Medulla oblongata (tissue), 1 donor: ENCODE measurements at regions not wholly inside any gene's neighbourhood (a gene's known extent, or its start where the extent isn't known, plus 50 kb on each side); places are given as distances from the start of the nearest gene placed in this dataset.

ENCODE experiments used
- DNase-seq: peaks from one replicate; pipeline ENCODE4 v3.0.0-alpha.2; 2015; ENCODE audit errors: extremely low spot score

- no peak for DNase-seq
Measured at GRCh38 chr10:44030738-44031137, 354.2 kb downstream of the CXCL12 start.

- no peak for DNase-seq
Measured at GRCh38 chr10:44030132-44030531, 354.8 kb downstream of the CXCL12 start.

GRCh38 chr10:44028384-44029137 lies 356.3 kb downstream of the CXCL12 start:
- no peak for DNase-seq

GRCh38 chr10:44024356-44025116 lies 360.4 kb downstream of the CXCL12 start:
- no peak for DNase-seq

- DNase-seq, result no peak
Measured at GRCh38 chr10:44023517-44023916, 361.4 kb downstream of the CXCL12 start.

- no peak for DNase-seq
Measured at GRCh38 chr10:44022203-44022602, 362.7 kb downstream of the CXCL12 start.

GRCh38 chr10:44020322-44021111 lies 364.4 kb downstream of the CXCL12 start:
- no peak for DNase-seq

- no peak for DNase-seq
Measured at GRCh38 chr10:44017483-44018145, 367.3 kb downstream of the CXCL12 start.

- no peak for DNase-seq
Measured at GRCh38 chr10:44016589-44017482, 368.1 kb downstream of the CXCL12 start.

- DNase-seq, result no peak
Measured at GRCh38 chr10:44015702-44016500, 367.2 kb upstream of the ZNF32 start.

- DNase-seq, result no peak
Measured at GRCh38 chr10:44014644-44015250, 366.1 kb upstream of the ZNF32 start.

GRCh38 chr10:44013981-44014380 lies 365.3 kb upstream of the ZNF32 start:
- no peak for DNase-seq

- DNase-seq, result no peak
Measured at GRCh38 chr10:44012921-44013320, 364.2 kb upstream of the ZNF32 start.

- no peak for DNase-seq
Measured at GRCh38 chr10:44011603-44011981, 362.9 kb upstream of the ZNF32 start.

GRCh38 chr10:44010873-44011602 lies 362.4 kb upstream of the ZNF32 start:
- no peak for DNase-seq

- no peak for DNase-seq
Measured at GRCh38 chr10:44009891-44010632, 361.4 kb upstream of the ZNF32 start.

- no peak for DNase-seq
Measured at GRCh38 chr10:44008917-44009709, 360.4 kb upstream of the ZNF32 start.
